Stimulated activated CD4-positive, alpha-beta T cell treated with anti-CD3 and anti-CD28 coated beads, Interleukin-1b, Interleukin-23, amount 100 ng/mL, for 24 hours (primary cell): ENCODE measurements at regions not wholly inside any gene's neighbourhood (a gene's known extent, or its start where the extent isn't known, plus 50 kb on each side); places are given as distances from the start of the nearest gene placed in this dataset.
A peak's percentile ranks its signal among the peaks of the same experiment; 100 is the strongest.

Source experiments
- DNase-seq, 4 experiments: peaks; one replicate each; pipeline ENCODE4 v3.0.0-alpha.2; 2020; ENCODE audit warnings: low read depth in 4 of 4, low spot score in 1 of 4

DNA sequence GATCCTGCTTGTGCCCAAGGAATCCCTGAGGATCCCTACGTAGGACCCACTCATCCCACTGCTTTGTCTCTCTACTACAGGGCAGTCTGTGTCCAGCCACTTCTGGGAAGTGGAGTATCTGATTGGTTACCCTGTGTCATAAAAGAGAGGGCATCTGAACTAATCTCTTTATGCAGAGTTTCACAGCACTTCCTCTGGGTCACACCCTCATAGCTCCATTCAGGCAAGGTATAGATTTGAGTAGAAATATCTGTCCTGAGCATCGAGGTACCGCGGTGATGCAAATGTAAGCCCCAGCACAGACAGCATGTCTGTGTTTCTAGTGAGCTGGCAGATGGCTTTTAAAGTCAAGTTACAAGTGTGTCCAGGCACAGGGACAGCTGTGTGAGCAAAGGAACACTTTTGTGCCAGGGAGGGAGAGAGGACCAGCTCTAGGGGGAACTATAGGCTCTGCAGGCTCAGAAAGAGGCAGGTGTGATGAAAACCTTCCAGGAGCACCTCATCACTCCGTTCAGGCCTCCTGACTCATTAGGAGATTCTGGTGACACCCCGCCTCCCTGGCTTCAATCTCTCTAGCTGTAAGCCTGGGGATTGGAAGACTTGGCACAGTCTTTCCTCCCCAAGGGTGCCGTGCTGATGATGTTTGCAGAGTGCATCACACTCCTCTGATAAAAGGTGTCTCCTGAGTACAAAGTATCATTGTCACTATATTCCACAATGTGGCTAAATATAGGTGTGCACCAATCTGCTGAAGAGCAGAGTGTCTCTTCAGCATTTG lies 84.3 kb upstream of the UBL3 start:
- DNase-seq = peak in 1 of 4 experiments; percentile 26

DNA sequence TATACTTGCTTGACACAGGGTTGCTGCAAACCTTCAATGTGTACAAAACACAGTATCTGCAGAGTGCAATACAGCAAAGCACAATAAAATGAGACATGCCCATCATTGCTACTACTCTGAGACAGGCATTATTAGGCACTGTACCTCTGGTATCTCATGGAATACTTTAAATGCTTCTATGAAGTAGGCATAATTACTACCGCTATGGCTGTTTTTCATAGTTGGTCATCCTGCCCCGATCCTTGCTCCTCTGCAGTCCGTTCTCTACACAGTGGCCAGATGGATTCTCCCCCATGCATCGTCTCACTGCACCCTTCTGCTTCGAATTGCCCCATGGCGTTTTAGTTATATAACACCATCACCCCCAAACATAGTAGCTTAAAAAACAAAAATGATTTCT lies 83.0 kb upstream of the UBL3 start:
- DNase-seq = no peak

DNA sequence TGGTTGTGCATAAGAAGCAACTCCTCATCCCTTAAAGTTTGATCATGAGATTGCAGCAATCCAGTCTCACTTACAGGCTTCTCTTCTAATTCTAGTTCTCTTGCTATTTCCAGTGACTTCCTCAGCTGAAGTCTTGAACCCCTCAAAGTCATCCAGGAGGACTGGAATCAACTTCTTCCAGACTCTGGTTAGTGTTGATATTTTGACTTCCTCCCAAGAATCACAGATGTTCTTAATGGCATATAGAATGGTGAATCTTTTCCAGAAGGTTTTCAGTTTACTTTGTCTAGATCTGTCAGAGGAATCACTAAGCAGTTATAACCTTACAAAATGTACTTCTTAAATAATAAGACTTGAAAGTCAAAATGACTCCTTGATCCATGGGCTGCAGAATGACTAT lies 81.3 kb upstream of the UBL3 start:
- no peak for DNase-seq

DNA sequence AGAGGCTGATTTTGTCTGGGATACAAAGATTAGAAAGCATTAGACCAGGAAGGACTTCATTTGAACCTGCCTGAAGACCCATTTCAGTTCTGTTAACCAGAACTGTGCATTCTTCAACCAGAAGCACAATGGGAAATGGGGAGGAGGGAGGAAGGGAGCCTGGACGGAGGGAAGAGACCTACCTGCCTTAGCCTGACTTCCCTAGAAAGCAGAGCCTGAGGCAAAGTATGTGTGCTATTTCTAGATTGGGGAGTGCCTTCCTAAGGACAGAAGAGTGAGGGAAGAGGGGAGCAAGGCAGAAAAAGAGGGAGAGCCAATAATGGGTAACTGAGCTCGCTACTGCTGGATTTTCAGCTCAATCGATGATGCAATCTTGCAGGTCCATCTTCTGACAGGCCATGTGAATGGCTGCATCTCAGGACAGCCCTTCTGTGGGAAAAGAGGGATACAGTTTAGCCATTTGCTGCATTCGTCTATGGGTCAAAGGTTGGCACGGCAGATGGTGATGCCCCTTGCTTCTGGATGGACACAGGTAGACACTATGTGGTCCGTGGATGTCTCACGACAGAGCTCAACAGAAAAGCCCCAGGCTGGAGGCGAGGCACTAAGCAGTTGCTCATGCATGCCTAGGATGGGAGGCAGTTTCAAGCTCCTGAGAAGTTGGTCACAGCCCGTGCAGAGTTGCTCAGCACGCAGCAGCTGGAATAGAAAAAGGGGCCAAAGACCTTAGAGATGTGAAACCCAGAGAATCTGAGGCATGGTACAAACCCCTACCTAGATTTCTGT lies 78.8 kb upstream of the UBL3 start:
- no peak for DNase-seq

DNA sequence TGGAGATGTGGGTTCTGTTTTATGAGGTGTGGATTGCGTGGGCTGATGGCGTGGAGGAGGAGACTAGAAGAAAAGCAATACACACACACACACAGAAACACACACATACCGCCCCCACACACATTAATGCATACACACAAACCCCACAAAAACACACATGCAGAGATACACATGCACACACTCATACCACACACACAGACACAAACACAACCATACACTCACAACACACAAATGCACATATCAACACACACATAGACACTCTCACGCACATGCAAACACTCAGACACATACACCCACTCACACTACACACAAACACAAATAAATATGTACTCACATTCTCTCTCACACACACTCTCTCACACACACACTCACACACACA lies 75.7 kb upstream of the UBL3 start:
- DNase-seq = no peak

DNA sequence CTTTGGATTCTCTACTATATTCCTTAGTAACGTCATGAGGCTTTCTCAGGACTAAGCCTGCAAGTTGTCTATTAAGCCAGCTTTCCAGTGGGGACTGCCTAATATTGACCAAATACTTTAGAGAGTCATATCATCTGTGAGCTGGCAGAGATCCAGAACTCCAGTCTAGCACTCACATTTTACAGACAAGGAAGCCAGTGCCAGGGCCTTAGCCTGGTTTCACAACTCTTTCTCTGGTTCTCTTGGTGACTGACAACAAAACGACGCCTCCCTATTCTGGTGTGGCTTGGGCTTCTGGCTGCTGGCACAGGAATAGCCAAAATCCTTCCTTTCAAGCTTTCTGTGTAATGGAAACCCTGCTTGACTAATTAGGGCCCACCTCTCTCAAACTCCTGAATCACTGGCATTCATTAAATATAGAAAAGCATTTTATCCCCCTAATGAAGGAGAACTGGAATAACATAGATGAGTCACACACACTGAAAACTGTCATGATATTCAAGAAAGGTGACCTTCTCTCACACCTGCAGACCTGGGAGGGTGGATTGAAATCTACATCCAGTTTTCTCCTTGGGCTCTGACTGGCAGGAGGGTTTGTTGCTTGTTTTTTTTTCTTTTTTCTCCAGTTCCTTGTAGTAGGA lies 75.2 kb upstream of the UBL3 start:
- no peak for DNase-seq

DNA sequence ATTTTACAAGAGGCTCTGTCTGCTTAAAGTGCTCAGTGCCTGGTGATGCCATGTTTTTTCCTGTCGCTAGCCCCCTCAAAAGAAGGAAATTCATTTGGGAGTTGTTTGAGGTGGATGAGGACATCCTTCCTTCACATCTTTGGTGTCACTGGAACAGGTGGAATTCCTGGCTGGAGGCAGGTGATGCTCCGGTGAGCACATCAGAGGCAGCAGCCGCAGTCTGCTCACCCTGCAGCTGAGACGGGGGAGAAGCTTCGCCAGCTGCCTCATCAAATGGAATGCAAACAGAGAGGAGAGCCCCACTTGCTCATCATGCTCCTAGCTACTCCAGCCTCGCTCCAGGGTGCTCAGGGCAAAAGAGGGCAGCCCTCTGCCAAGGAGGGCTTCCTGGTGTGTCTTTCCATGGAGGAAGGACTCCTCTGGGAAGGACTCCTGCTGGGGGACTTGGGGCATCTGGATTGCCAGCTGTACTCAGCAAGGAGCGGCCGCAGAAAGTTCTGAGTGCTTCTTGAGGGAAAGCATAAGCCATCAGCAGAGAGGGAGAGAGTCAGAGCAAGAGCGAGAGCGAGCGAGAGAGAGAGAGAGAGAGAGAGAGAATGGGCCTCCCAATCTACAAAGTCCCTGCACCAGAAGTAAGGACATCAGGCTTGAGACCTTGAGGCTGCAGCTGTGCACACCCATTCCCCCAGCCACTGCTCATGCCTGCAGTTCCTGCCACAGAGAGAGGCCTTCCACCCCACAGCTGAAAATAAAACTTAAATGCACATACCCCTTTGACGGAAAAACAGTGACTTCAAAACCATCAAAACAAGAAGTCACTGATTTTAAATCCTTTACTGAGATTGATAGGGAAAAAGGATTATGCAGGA lies 74.3 kb upstream of the UBL3 start:
- DNase-seq = no peak

DNA sequence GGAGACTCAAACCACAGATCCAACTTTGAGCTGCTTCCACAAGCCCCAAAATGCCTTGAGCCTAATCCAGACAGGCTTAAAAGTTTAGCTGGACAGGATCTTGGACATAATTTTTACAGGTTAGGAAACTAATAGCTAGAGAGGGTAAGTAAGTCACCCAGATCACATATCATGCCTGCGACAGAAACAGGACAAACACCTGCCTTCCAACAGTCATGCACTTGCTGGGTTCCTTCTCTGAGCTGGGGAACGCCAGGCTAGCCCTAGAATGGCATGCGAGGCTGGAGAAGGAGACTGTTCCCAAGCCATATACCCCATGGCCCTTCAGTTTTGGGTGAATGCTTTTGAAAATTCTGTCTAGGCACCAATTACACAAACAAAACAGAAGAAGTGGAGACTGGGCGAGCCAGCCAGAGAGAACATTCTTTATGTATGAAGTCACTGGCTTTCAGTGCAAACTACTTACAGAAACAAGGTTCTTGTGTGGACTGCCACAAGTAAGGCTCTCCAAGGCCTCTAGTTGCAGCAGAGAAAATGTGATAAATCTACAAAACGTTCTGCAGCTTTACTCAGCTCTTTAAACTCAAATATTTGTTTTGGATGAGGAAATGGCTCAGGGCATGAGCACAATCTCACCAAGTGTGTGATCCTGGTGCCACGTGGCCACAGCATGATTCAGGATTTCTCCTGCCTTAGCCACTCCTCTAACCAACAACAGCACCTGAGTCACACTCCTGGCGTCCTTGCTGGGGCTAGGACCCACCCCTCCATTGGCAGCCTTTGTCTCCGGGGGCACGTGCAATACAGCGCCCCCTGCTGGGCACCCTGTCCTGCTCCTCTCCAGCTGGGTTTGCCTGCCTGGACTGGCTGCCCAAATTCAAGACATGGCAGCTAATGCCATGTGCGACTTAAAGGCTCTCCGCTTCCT lies 73.4 kb upstream of the UBL3 start:
- peak in 3 of 4 experiments; percentile 51 to 67 (median 58) for DNase-seq

DNA sequence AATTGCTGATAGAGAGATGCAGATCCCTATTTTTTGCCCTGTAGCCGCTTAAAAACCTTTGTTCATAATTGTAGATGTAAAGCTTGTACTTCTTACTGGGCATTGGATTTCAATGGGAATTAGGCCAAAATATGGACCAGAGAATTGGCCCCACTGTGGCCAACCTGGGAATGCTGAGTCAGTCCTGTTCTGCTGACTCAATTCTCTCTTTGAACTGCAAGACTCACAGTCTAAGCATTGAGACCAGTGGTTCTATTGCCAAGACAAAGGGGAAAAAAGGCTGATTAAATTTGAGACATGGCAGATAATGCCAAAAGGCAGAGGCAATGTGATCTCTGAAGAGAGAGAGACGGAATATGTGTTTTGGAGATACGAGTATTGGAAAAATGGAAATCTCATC lies 72.5 kb upstream of the UBL3 start:
- DNase-seq = no peak

DNA sequence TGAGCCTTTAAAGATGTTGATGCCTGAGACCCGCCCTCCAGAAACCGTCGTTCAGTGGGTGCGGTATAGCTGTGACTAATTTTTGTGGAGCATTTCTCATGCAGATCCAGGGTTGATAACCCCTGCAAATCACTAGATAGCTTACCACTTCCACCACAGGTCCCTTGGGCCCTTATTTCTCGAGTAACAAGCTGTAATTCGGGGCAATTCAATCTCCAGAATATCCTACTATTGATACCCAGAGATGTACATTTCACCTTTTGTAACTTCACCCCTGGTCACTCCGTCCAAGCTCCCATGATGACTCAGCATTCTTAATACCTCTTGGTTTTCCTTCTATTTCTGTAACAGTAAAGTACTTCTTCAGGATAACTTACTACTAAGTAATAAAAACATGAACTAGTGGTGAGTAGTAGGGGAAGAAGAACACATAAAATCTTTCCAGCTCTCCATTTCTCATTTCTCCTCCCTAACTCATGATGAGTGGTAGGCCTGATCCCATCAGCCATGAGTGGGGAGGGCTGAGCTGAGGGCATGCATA lies 71.9 kb upstream of the UBL3 start:
- DNase-seq = no peak

DNA sequence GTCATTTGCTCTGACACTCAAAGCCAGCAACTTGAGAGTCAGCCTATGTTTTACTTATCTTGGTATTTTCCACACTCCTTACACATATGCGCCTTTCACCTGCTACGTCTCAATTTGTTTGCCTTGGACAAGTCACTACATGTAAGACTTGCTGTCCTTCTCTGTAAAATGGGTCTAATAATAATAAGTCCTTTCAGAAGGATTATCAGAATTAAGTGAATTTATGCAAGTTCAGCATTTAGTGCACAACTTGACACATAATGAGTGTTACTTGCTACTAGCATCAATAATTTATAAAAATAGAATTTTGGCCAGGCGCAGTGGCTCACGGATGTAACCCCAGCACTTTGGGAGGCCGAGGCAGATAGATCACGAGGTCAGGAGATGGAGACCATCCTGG lies 71.1 kb upstream of the UBL3 start:
- DNase-seq = no peak

DNA sequence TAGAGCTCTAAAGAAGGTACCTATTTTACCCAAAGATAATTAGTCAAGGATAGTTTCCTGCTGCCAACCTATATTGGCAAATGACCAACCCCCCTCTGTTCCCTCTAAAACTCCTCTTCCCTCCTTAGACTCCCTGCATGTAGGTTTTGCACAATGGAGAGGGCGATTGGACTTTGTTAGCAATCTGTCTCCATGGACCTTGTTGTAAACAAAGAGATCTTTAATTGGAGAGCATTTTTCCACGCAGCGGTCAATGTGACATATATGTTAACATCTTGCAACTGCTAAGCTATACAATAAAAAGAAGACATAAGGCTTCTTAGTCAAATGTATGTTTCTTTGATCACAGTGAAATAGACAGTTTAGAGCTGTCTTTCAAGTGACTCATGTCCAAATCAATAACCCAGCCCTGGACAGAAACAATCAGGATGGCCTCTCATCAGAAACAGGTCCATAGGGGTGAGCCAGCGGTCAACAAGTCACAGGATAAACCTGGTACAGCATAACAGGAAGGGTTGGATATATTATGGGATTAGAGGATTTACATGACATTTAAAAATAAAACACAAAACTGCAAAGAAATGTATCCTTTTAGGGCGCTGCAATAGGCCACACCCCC lies 69.7 kb upstream of the UBL3 start:
- no peak for DNase-seq

DNA sequence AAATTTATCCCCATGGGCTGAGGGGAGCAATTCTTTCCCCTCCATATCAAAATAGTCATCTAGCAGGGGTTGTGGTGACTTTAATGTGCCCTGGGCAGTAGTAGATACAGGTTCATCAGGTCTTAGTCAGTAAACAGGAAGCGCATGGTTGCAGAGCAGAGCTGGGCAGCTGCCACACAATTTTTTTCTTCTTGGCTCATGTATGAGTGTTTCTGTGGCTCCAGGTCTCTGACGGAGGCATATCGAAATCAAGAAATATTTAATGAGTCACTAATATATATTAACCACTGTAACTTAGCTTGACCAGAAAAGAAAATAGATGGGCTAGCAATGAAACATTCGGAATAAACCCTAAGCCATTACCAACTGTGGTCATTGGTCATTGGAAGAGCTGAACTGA lies 68.4 kb upstream of the UBL3 start:
- DNase-seq = no peak

DNA sequence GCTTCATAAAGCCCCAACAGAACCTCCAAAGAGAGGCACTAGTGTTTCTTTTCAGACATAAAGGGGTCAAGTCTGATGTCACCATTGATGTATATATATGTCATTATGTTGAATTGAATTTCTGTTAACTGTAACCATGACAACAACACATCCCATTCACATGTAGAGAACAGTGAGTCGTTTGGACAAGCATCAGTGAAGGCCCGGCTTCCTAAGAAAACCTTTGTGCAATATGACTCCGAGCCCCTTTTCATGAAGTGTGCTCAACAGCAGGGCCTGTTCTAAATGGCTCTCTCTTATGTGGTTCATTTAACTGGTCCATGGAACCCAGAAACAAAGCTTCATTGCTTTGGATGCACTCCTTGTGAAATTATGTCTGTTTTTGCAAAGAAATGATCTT lies 67.2 kb upstream of the UBL3 start:
- DNase-seq = no peak

DNA sequence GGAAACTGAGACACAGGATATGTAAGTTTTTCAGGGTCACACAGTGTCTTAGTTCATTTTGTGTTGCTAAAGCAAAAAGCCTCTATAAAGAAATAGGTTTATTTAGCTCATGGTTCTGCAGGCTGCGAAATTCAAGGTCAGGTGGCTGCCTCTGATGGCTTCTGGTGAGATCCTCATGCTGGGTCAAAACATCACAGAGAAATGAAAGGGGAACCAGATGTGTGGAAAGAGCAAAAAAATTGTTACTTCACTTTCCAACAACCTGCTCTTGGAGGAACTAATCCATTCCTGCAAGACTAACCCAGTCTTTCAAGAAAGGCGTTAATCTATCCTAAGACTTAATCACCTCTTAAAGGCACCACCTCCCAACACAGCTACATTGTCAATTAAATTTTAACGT lies 64.2 kb upstream of the UBL3 start:
- DNase-seq = no peak

DNA sequence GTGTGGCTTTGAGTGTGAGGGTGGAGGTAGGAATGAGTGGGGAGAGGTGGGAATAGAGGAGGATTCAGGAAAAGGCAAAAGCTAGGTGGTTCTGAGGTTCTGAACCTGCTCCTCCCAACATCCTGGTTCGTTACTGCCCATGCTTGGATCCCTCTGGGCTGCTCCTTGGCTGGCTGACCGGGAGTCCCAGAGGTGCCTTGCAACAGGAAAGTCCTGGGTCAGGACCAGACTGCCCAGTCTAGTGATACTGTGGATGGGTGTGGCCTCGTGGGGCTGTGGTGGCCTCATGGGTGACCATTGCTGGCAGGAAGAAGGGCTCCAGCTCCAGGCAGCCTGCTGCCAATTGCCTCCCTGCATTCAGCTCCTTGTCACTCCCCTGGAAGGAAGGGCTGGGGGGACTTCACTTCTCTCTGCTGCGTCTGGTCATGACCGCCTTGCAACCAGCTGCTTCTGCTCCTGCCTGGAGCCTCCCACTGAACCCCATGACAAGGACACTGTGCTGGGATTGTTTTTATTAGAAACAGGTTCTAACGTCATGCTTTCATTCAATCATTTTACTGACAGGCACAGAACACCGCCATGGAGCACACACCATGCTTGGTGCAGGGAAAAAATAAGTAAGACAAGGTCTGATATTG lies 61.5 kb upstream of the UBL3 start:
- DNase-seq = no peak

DNA sequence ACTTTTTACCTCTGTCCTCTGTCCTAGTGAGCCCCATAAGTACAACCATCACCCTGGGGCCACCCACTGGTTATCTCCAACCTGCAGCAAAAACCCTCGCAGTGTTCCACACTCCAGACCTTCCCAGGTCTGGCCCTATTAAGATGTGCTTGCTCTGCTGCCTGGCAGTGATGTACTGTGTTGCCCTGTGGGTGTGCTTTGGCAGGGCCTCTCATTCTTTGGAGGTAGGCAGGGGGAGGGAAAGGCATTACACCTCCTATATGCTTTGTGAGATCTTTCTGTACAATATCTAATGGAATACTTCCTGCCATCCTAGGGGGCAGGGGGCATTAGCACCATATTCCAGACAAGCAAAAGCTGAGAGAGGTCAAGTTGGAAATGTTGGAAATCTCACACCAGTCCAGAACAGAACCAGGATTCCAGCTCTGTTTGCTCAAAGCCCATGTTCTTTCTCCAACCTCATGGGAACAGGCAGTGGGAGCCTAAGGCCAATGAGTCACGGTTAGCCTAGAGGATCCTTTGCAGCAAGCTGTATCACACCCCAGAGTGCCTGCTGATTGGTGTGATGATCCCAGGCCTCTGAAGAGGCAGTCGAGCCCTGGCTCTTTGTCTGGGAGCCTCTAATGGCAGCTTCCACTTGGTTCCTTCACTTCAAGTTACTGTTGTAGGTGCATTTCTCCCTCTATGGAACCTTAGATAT lies 59.7 kb upstream of the UBL3 start:
- no peak for DNase-seq

DNA sequence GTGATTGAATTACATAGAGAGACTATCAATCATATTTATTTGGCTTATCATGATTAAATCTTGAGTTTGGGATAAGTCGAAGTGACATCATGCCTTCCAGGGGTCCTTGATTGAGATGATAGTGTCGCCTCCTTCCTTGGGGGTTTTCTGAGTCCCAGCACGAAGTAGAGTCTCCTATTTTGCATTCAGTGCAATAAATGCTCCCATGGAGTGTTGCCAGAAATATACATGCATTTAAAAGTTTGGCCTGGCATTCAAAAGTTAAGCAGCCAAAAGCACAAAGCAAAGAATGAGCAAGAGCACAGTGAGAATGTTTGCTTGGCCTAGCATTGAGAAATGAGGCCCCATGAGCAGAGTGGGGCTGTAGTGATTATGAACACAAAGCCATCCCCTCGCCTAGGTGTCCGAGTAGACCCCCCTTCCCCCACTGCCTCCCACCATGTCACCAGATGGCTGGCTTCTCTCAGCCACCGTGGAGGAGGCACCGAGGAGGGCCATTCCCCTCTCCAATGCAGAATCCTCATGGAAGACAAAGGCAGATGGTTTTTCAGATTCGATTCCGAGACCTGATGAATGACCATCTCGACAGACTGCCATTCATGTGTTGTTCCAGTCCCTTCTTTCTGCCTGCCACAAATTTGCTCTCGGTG lies 58.8 kb upstream of the UBL3 start:
- no peak for DNase-seq
